ENCODE measurements at regions not wholly inside any gene's neighbourhood (a gene's known extent, or its start where the extent isn't known, plus 50 kb on each side); places are given as distances from the start of the nearest gene placed in this dataset.

DNA sequence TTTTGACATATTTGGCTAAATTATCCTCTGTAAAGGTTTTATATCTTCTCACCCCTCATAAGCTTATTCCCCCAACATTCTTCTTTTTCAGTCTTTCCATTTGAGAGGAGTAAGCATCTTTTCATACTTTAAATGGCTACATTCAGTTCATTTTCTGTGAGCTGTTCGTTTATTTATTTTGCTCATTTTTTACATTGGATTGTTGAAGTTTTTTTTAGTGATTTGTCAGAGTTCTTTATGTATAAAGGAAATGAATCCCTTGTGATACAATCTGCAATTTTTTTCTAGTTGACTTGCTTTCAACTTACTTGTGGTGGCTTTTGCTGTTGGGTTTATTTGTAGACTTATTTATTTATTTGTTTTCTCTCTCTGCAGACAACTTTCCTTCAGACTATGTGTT, 250.3 kb downstream of the DLEU7 start:
- no peak for TF ChIP-seq KLF16 (tag by site-specific recombination; IDR thresholded peaks at IDR 0.05)
- TF ChIP-seq, protein P1, sequence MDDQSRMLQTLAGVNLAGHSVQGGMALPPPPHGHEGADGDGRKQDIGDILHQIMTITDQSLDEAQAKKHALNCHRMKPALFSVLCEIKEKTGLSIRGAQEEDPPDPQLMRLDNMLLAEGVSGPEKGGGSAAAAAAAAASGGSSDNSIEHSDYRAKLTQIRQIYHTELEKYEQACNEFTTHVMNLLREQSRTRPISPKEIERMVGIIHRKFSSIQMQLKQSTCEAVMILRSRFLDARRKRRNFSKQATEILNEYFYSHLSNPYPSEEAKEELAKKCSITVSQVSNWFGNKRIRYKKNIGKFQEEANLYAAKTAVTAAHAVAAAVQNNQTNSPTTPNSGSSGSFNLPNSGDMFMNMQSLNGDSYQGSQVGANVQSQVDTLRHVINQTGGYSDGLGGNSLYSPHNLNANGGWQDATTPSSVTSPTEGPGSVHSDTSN (CRISPR knock-in tag; IDR thresholded peaks at IDR 0.05): no peak
- TF ChIP-seq, protein P2, sequence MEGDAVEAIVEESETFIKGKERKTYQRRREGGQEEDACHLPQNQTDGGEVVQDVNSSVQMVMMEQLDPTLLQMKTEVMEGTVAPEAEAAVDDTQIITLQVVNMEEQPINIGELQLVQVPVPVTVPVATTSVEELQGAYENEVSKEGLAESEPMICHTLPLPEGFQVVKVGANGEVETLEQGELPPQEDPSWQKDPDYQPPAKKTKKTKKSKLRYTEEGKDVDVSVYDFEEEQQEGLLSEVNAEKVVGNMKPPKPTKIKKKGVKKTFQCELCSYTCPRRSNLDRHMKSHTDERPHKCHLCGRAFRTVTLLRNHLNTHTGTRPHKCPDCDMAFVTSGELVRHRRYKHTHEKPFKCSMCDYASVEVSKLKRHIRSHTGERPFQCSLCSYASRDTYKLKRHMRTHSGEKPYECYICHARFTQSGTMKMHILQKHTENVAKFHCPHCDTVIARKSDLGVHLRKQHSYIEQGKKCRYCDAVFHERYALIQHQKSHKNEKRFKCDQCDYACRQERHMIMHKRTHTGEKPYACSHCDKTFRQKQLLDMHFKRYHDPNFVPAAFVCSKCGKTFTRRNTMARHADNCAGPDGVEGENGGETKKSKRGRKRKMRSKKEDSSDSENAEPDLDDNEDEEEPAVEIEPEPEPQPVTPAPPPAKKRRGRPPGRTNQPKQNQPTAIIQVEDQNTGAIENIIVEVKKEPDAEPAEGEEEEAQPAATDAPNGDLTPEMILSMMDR (tag by site-specific recombination; IDR thresholded peaks at IDR 0.05): no peak
- no peak for TF ChIP-seq ZNF416 (tag by site-specific recombination; IDR thresholded peaks at IDR 0.05)
- TF ChIP-seq ZNF138 (tag by site-specific recombination; IDR thresholded peaks at IDR 0.05; ENCODE audit: borderline replicate concordance): no peak
- TF ChIP-seq ZNF830 (tag by site-specific recombination; IDR thresholded peaks at IDR 0.05; ENCODE audit: low read depth): no peak
- TF ChIP-seq, protein P3, sequence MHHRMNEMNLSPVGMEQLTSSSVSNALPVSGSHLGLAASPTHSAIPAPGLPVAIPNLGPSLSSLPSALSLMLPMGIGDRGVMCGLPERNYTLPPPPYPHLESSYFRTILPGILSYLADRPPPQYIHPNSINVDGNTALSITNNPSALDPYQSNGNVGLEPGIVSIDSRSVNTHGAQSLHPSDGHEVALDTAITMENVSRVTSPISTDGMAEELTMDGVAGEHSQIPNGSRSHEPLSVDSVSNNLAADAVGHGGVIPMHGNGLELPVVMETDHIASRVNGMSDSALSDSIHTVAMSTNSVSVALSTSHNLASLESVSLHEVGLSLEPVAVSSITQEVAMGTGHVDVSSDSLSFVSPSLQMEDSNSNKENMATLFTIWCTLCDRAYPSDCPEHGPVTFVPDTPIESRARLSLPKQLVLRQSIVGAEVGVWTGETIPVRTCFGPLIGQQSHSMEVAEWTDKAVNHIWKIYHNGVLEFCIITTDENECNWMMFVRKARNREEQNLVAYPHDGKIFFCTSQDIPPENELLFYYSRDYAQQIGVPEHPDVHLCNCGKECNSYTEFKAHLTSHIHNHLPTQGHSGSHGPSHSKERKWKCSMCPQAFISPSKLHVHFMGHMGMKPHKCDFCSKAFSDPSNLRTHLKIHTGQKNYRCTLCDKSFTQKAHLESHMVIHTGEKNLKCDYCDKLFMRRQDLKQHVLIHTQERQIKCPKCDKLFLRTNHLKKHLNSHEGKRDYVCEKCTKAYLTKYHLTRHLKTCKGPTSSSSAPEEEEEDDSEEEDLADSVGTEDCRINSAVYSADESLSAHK (tag by site-specific recombination; IDR thresholded peaks at IDR 0.05): no peak
- TF ChIP-seq ZNF202 (tag by site-specific recombination; IDR thresholded peaks at IDR 0.05; ENCODE audit: borderline replicate concordance): no peak
- TF ChIP-seq, protein P4, sequence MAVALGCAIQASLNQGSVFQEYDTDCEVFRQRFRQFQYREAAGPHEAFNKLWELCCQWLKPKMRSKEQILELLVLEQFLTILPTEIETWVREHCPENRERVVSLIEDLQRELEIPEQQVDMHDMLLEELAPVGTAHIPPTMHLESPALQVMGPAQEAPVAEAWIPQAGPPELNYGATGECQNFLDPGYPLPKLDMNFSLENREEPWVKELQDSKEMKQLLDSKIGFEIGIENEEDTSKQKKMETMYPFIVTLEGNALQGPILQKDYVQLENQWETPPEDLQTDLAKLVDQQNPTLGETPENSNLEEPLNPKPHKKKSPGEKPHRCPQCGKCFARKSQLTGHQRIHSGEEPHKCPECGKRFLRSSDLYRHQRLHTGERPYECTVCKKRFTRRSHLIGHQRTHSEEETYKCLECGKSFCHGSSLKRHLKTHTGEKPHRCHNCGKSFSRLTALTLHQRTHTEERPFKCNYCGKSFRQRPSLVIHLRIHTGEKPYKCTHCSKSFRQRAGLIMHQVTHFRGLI (tag by site-specific recombination; IDR thresholded peaks at IDR 0.05): no peak
- TF ChIP-seq ZNF221 (tag by site-specific recombination; IDR thresholded peaks at IDR 0.05; ENCODE audit: borderline replicate concordance): no peak
- TF ChIP-seq, protein P5, sequence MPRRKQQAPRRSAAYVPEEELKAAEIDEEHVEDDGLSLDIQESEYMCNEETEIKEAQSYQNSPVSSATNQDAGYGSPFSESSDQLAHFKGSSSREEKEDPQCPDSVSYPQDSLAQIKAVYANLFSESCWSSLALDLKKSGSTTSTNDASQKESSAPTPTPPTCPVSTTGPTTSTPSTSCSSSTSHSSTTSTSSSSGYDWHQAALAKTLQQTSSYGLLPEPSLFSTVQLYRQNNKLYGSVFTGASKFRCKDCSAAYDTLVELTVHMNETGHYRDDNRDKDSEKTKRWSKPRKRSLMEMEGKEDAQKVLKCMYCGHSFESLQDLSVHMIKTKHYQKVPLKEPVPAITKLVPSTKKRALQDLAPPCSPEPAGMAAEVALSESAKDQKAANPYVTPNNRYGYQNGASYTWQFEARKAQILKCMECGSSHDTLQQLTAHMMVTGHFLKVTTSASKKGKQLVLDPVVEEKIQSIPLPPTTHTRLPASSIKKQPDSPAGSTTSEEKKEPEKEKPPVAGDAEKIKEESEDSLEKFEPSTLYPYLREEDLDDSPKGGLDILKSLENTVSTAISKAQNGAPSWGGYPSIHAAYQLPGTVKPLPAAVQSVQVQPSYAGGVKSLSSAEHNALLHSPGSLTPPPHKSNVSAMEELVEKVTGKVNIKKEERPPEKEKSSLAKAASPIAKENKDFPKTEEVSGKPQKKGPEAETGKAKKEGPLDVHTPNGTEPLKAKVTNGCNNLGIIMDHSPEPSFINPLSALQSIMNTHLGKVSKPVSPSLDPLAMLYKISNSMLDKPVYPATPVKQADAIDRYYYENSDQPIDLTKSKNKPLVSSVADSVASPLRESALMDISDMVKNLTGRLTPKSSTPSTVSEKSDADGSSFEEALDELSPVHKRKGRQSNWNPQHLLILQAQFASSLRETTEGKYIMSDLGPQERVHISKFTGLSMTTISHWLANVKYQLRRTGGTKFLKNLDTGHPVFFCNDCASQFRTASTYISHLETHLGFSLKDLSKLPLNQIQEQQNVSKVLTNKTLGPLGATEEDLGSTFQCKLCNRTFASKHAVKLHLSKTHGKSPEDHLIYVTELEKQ (tag by site-specific recombination; IDR thresholded peaks at IDR 0.05; ENCODE audit: borderline replicate concordance): no peak
- TF ChIP-seq ZNF157 (tag by site-specific recombination; IDR thresholded peaks at IDR 0.05): no peak

Data from HEK293 (cell line).